Left lung (tissue), 4 donors: ENCODE measurements at regions not wholly inside any gene's neighbourhood (a gene's known extent, or its start where the extent isn't known, plus 50 kb on each side); places are given as distances from the start of the nearest gene placed in this dataset.
"Not testable (repeated sequence)": the region's sequence is repeated elsewhere in the genome, so short reads cannot be mapped to it uniquely, and the experiment has no call there.

Experiments
- ATAC-seq: fragments of 200-7000 bp; cut with Tn5 transposase; one replicate; pipeline ENCODE4 v1.9.1; 2020; ENCODE audit warnings: moderate library complexity
- DNase-seq, 4 donors: peaks; one replicate each; pipeline ENCODE4 v3.0.0-alpha.2; 2013 to 2020
- H3K27ac ChIP-seq, 2 donors: fragments of 200-600 bp; sonication (generic) in 1 of 2; one replicate each; pipeline versions ENCODE4 v1.5.0 to v1.8.0; 2020 to 2021
- H3K27me3 ChIP-seq, 2 donors: fragments of 200-600 bp; sonication (generic) in 1 of 2; one replicate each; pipeline versions ENCODE4 v1.5.0 to v1.8.0; 2020 to 2021
- H3K36me3 ChIP-seq, 2 donors: fragments of 200-600 bp; sonication (generic) in 1 of 2; one replicate each; pipeline versions ENCODE4 v1.5.0 to v1.8.0; 2020 to 2021
- H3K4me1 ChIP-seq, 2 donors: fragments of 200-600 bp; one replicate each; pipeline ENCODE4 v1.8.0; 2021
- H3K4me3 ChIP-seq, 2 donors: fragments of 200-600 bp; sonication (generic) in 1 of 2; one replicate each; pipeline versions ENCODE4 v1.5.0 to v1.8.0; 2020 to 2021; ENCODE audit warnings: mild to moderate bottlenecking in 1 of 2
- H3K9me3 ChIP-seq, 2 donors: fragments of 200-600 bp; sonication (generic) in 1 of 2; one replicate each; pipeline versions ENCODE4 v1.5.0 to v1.8.0; 2020 to 2021
- intact Hi-C, 2 donors: fragments of 100-400 bp; cut with DNase I; formaldehyde crosslinking; loops; one replicate each; pipeline versions ENCODE4 v1.11.2 to v1.14.2; 2022
- TF ChIP-seq, protein P1 (sequence below), 2 donors: fragments of 200-600 bp; sonication (generic) in 1 of 2; IDR thresholded peaks; one replicate each; pipeline versions ENCODE4 v1.5.0 to v1.8.0; 2021; ENCODE audit warnings: antibody characterized with exemption in 2 of 2
- donor health status: DM: no; HTN: yes; CAD: no.
- donor health status: DM: no; HTN: no; CAD: no.

DNA sequence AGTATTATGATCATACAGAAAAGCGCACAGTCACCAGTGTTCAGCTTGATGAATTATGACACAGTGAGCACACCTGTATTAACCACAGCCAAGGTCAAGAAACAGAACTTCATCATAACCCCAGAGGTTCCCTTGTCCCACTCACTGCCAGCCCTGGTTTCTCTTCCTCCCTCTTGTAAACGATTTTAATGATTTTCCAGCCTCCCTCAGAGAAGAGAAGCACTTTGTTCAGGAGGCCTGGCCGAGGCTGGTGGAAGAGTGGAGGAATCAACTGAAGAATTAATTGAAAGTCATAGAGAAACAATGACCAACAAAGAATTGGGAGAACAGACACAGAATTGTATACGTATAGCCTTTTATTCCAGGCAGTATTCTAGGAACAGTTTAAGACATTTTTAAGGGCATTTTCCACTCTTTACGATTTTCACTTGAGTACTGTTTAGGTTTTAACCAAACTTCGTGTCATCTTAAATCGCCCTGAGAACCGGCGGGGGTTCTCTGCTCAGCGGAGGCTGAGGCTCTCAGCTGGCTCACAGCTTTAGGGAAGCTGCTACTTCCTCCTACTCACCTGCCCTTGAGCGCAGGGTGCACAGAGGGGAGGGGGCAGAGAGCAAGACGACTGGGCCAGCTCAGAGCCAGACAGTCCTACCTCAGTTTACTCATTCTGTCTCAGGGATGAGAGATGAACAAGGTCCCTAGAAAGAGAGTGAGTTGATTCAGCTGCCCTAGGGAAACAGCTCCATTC, 108.6 kb downstream of the AKAP11 start:
- no peaks in the 10 kb centered on the region for H3K27me3 ChIP-seq
- H3K9me3 ChIP-seq: peaks cover 0 to 6% of the 10 kb centered on the region in 2 donors
- intact Hi-C loops: no loop called here
- H3K4me1 ChIP-seq: no peaks in the 10 kb centered on the region
- H3K27ac ChIP-seq: no peak overlapping the region
- DNase-seq: no peak
- H3K36me3 ChIP-seq: no peaks in the 10 kb centered on the region
- TF ChIP-seq, protein P1, sequence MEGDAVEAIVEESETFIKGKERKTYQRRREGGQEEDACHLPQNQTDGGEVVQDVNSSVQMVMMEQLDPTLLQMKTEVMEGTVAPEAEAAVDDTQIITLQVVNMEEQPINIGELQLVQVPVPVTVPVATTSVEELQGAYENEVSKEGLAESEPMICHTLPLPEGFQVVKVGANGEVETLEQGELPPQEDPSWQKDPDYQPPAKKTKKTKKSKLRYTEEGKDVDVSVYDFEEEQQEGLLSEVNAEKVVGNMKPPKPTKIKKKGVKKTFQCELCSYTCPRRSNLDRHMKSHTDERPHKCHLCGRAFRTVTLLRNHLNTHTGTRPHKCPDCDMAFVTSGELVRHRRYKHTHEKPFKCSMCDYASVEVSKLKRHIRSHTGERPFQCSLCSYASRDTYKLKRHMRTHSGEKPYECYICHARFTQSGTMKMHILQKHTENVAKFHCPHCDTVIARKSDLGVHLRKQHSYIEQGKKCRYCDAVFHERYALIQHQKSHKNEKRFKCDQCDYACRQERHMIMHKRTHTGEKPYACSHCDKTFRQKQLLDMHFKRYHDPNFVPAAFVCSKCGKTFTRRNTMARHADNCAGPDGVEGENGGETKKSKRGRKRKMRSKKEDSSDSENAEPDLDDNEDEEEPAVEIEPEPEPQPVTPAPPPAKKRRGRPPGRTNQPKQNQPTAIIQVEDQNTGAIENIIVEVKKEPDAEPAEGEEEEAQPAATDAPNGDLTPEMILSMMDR (IDR thresholded peaks at IDR 0.05): no peak
- no peak overlapping the region for H3K4me3 ChIP-seq
- ATAC-seq: no peak

DNA sequence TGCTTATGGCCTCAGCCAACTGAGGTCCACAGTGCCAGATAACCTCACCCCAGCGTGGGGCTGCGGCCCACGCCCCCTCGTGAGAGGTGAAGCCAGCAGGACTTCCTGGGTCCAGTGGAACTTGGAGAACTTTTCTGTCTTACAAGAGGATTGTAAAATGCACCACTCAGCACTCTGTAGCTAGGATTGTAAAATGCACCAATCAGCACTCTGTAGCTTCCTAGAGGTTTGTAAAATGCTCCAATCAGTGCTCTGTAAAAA, 109.1 kb downstream of the AKAP11 start:
- no peaks in the 10 kb centered on the region for H3K27me3 ChIP-seq
- H3K4me3 ChIP-seq: no peak overlapping the region
- no peak for DNase-seq
- TF ChIP-seq, protein P1 (IDR thresholded peaks at IDR 0.05): no peak
- intact Hi-C loops: no loop called here
- H3K9me3 ChIP-seq: peaks cover 0 to 6% of the 10 kb centered on the region in 2 donors
- H3K4me1 ChIP-seq: no peaks in the 10 kb centered on the region
- ATAC-seq: no peak
- H3K36me3 ChIP-seq: no peaks in the 10 kb centered on the region
- H3K27ac ChIP-seq: no peak overlapping the region

DNA sequence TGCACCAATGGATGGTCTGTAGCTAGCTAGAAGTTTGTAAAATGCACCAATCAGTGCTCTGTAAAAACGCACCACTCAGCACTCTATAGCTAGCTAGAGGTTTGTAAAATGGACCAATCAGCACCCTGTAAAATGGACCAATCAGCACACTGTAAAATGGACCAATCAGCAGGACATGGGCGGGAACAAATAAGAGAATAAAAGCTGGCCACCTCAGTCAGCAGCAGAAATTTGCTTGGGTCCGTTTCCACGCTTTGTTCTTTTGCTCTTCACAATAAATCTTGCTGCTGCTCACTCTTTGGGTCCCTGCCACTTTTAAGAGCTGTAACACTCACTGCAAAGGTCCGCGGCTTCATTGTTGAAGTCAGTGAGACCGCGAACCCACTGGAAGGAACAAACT, 109.5 kb downstream of the AKAP11 start:
- H3K36me3 ChIP-seq, H3K9me3 ChIP-seq, intact Hi-C loops, H3K27me3 ChIP-seq, DNase-seq, ATAC-seq, H3K27ac ChIP-seq, H3K4me1 ChIP-seq, H3K4me3 ChIP-seq: not testable (repeated sequence)

DNA sequence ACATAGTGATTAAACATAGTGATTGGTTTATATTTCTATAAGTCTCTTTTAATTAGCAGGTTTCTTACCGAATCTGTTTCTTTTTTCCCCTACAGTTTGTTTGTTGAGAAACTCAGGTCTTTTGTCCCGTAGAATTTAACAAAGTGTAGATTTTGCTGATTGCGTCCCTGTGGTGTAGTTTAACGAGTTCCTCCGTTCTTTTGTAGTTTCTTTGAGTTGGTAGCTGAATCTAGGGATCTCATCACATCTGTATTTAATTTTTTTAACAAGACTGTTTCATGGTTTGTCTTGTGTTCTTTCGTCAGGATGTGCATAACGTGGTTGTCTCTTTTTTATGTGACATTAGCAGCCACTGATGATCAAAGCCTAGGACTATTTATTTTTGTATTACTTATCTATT, 111.1 kb downstream of the AKAP11 start:
- H3K36me3 ChIP-seq: no peaks in the 10 kb centered on the region
- peaks cover 0 to 8% of the 10 kb centered on the region in 2 donors for H3K9me3 ChIP-seq
- intact Hi-C loops: no loop called here
- H3K4me1 ChIP-seq: no peaks in the 10 kb centered on the region
- DNase-seq (no peak), ATAC-seq (no peak)
- no peaks in the 10 kb centered on the region for H3K27me3 ChIP-seq
- TF ChIP-seq, protein P1 (IDR thresholded peaks at IDR 0.05): no peak
- H3K4me3 ChIP-seq: no peak overlapping the region
- no peak overlapping the region for H3K27ac ChIP-seq

DNA sequence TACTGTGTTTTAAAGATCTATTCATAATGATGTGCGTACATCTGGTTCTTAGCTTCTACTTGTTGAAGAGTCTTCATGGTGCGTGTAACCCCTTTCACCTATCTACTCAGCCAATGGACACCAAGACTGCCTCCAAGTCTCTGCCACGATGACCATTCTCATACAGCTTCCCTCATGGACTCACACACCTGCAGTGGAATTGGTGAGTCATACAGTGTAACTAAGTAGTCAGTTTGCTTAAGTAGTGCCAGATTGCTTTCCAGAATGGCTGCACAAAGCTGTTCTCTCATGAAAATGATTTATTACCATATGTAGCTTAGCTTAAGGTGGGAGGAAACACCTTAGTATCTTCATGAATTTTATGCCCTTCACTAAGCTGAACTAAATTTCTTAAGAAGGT, 112.3 kb downstream of the AKAP11 start:
- Histone ChIP-seq H3K4me3 (no peak overlapping the region), H3K9me3 (peaks cover 0 to 8% of the 10 kb centered on the region in 2 donors), H3K27me3 (no peaks in the 10 kb centered on the region), H3K27ac (no peak overlapping the region), H3K4me1 (no peaks in the 10 kb centered on the region), H3K36me3 (no peaks in the 10 kb centered on the region)
- intact Hi-C loops: no loop called here
- TF ChIP-seq, protein P1 (IDR thresholded peaks at IDR 0.05): no peak
- ATAC-seq: no peak
- no peak for DNase-seq

DNA sequence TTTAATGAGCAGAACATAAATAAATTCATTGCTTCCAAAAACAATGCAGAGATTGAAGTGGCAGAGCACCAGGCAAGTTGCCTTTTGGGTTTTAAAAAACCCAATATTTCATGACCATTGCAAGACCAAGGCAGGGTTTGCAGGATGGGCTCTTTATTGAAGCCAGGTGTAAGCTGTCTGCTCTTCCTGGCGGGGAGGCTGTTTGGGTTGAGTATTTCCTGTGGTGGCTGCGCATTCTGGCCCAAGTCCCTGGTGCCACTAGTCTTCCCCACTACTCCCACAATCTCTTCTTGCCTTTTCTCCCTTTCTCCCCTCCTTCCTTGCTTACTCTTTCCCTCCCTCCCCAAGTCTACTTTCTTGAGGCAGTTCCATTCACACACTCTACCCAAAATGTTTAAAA, 116.4 kb downstream of the AKAP11 start:
- Histone ChIP-seq H3K9me3 (peaks cover 0 to 2% of the 10 kb centered on the region in 2 donors), H3K4me3 (no peak overlapping the region), H3K27me3 (no peaks in the 10 kb centered on the region), H3K27ac (no peak overlapping the region), H3K36me3 (no peaks in the 10 kb centered on the region), H3K4me1 (no peaks in the 10 kb centered on the region)
- intact Hi-C loops: no loop called here
- ATAC-seq (no peak), DNase-seq (no peak)
- TF ChIP-seq, protein P1 (IDR thresholded peaks at IDR 0.05): no peak
